ENCODE measurements at regions not wholly inside any gene's neighbourhood (a gene's known extent, or its start where the extent isn't known, plus 50 kb on each side); places are given as distances from the start of the nearest gene placed in this dataset.

DNA sequence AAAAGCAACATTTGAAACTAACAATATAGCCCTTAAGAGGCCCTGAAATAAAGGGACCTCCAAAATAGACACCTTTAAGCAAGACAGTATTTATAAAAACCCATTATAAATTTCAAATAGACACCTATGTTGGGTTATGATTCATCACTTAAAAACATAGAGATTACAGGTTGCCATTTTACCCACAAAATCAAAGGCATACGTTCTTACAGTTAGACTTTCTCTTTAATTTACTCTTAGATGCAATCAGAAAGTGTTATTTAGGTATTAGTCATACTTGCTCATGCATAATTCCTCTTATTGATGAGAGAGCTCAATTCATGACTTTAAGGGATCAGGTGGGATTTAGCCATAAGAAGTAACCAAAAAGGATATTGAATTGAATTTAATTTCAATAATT is 51.5 kb upstream of the TMEM200A start:
- no peak for DNase-seq (ENCODE audit: extremely low read depth, low read depth)
- TF ChIP-seq, protein P1, sequence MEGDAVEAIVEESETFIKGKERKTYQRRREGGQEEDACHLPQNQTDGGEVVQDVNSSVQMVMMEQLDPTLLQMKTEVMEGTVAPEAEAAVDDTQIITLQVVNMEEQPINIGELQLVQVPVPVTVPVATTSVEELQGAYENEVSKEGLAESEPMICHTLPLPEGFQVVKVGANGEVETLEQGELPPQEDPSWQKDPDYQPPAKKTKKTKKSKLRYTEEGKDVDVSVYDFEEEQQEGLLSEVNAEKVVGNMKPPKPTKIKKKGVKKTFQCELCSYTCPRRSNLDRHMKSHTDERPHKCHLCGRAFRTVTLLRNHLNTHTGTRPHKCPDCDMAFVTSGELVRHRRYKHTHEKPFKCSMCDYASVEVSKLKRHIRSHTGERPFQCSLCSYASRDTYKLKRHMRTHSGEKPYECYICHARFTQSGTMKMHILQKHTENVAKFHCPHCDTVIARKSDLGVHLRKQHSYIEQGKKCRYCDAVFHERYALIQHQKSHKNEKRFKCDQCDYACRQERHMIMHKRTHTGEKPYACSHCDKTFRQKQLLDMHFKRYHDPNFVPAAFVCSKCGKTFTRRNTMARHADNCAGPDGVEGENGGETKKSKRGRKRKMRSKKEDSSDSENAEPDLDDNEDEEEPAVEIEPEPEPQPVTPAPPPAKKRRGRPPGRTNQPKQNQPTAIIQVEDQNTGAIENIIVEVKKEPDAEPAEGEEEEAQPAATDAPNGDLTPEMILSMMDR (IDR thresholded peaks at IDR 0.05; ENCODE audit: low read depth, low read length), result no peak

DNA sequence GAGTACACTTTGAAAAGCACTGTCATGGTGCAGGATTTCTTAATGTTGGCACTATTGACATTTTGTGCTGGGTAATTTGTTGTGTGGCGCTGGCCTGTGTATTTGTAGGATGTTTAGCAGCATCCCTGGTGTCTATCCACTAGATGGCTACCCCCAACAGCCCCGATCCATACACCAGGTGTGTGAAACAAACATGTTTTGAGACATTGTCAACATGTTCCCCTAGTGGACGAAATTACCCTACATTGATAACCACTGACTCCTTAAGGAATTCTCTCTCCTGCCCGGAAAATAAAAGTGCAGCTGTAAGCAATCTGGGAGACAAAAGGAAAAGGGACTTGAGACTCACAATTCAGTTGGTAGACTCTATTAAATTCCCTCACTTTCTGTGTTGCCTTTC is 52.6 kb upstream of the TMEM200A start:
- TF ChIP-seq, protein P1 (IDR thresholded peaks at IDR 0.05; ENCODE audit: low read depth, low read length), result no peak
- no peak for DNase-seq (ENCODE audit: extremely low read depth, low read depth)

DNA sequence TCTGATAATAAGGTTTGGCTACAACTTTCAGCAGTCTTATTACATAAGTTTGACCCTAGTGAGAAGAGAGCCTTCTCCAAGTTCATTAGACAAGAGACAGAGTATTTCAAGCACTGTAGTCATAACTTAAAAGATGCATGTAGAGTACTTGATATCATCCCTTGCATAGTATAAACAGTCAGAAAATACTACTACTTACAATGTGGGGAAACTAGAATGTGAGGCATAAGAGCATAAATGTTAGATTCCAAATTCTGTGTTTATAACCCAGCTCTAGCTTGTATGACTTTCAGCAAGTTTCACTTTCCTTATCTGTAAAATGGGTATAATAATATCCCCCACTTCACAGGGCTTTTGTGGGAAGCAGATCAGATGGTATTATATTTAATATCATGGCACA is 56.8 kb upstream of the TMEM200A start:
- no peak for DNase-seq (ENCODE audit: extremely low read depth, low read depth)
- TF ChIP-seq, protein P1 (IDR thresholded peaks at IDR 0.05; ENCODE audit: low read depth, low read length), result no peak

DNA sequence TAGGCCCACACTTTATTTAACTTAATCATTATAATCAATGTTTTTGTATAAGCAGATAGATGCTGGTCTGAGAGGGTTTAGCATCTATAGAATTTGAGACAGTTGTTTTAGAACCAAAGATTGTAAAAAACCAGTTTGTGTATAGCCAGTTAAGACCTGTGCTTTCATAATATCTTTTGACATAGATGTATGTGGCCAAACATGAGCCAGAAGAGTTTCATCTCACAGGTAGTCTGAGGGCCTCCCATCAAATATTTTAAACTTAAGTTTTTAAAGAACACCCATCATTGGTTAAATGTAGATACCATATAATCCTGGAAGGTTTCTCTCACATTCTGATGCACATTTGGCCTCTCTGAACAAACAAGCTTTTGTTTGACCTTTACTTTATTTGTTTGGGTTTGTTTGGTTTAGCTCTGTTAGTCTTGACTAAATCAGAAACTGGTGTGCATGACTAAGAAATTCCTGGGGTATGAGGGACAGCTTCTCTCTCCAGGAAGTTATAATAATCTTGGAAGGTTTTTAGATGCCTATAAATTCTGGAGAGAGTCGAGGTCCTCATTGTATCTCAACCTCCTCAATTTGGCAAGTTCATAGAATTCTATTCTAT is 58.0 kb upstream of the TMEM200A start:
- TF ChIP-seq, protein P1 (IDR thresholded peaks at IDR 0.05; ENCODE audit: low read depth, low read length), result no peak
- DNase-seq (ENCODE audit: extremely low read depth, low read depth), result peak; percentile 57

DNA sequence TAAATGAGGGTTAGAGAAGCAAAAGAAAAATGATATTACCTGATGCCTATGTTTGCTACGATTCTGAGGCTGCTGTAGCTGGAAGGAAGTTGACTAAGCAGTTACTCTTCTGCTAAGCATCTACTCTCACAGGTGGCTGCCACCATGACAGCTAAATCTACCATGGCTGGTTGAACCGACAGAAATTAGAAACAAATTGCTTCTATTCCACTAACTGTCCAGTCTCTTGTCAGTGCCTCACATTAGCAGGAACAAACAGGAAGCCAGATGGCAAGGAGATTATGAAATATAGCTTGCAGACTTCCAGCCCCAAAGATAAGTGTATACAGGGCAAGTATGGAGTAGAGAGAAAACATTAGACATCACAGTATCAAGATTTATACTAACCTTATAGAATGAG is 59.4 kb upstream of the TMEM200A start:
- TF ChIP-seq, protein P1 (IDR thresholded peaks at IDR 0.05; ENCODE audit: low read depth, low read length), result no peak
- DNase-seq (ENCODE audit: extremely low read depth, low read depth), result no peak

DNA sequence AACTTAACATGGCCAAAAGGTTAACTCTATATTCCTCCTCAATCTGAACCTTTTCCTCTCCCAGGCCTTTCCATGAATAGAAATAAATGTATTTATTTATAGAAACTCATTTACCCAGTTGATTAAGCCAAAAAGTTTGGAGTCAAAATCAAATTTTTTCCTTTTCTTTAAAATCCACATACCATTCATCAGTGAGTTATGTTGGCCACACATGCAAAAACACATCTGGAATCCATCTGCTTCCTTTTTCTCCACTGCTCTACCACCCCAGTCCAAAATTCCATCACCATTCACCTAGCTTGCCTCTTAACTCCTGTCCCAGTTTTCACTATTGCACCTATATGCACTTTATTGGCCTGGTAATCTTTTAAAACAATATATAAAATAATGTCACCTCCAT is 62.4 kb upstream of the TMEM200A start:
- TF ChIP-seq, protein P1 (IDR thresholded peaks at IDR 0.05; ENCODE audit: low read depth, low read length), result no peak
- peak; percentile 54 for DNase-seq (ENCODE audit: extremely low read depth, low read depth)

DNA sequence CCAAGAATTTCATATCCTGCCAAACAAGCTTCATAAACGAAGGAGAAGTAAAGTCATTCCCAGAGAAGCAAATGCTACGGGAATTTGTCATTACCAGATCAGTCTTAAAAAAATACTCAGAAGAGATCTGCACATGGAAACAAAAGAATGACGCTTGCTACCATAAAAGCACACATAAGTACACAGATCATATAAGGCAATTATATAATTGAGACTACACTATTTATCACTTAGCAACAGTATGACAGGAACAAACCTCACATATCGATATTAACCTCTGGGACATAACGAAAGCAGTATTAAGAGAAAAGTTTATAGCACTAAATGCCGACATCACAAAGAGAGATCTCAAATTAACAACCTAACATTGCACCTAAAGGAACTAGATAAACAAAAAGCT is 67.6 kb upstream of the TMEM200A start:
- TF ChIP-seq, protein P1 (IDR thresholded peaks at IDR 0.05; ENCODE audit: low read depth, low read length), result no peak
- no peak for DNase-seq (ENCODE audit: extremely low read depth, low read depth)
